Fibroblast of skin of scalp (primary cell): ENCODE measurements at regions not wholly inside any gene's neighbourhood (a gene's known extent, or its start where the extent isn't known, plus 50 kb on each side); places are given as distances from the start of the nearest gene placed in this dataset.

Source experiments
- DNase-seq: peaks from one replicate; pipeline ENCODE4 v3.0.0-alpha.2; 2013

- DNase-seq, result peak; percentile 11
Measured at GRCh38 chr16:76913046-76913445, 277.9 kb upstream of the MON1B start.

- no peak for DNase-seq
Measured at GRCh38 chr16:76926042-76926441, 264.9 kb upstream of the MON1B start.

- no peak for DNase-seq
Measured at GRCh38 chr16:76926595-76926994, 264.4 kb upstream of the MON1B start.

GRCh38 chr16:76931186-76931585 lies 259.8 kb upstream of the MON1B start:
- peak; percentile 35 for DNase-seq

- peak; percentile 18 for DNase-seq
Measured at GRCh38 chr16:76932541-76933211, 258.3 kb upstream of the MON1B start.

GRCh38 chr16:76940251-76940650 lies 250.7 kb upstream of the MON1B start:
- no peak for DNase-seq

GRCh38 chr16:76941113-76941512 lies 249.9 kb upstream of the MON1B start:
- DNase-seq, result no peak

- no peak for DNase-seq
Measured at GRCh38 chr16:76942089-76942488, 248.9 kb upstream of the MON1B start.

- no peak for DNase-seq
Measured at GRCh38 chr16:76943921-76944320, 247.1 kb upstream of the MON1B start.

- peak; percentile 60 for DNase-seq
Measured at GRCh38 chr16:76946879-76947278, 244.1 kb upstream of the MON1B start.

GRCh38 chr16:76947749-76948148 lies 243.2 kb upstream of the MON1B start:
- DNase-seq, result no peak

GRCh38 chr16:76955629-76956028 lies 235.4 kb upstream of the MON1B start:
- no peak for DNase-seq

- DNase-seq, result no peak
Measured at GRCh38 chr16:76956394-76956793, 234.6 kb upstream of the MON1B start.

- DNase-seq, result no peak
Measured at GRCh38 chr16:76956841-76957240, 234.1 kb upstream of the MON1B start.

GRCh38 chr16:76959166-76959565 lies 231.8 kb upstream of the MON1B start:
- DNase-seq, result no peak

GRCh38 chr16:76963614-76964315 lies 227.2 kb upstream of the MON1B start:
- no peak for DNase-seq

GRCh38 chr16:76964464-76965154 lies 226.4 kb upstream of the MON1B start:
- DNase-seq, result no peak

- peak; percentile 2 for DNase-seq
Measured at GRCh38 chr16:76970087-76970744, 220.8 kb upstream of the MON1B start.

- DNase-seq, result no peak
Measured at GRCh38 chr16:76970745-76971099, 220.3 kb upstream of the MON1B start.

- DNase-seq, result no peak
Measured at GRCh38 chr16:76976101-76976500, 214.9 kb upstream of the MON1B start.

- DNase-seq, result no peak
Measured at GRCh38 chr16:76976756-76977155, 214.2 kb upstream of the MON1B start.

GRCh38 chr16:76984196-76984595 lies 206.8 kb upstream of the MON1B start:
- DNase-seq, result no peak

- no peak for DNase-seq
Measured at GRCh38 chr16:76985392-76986045, 205.5 kb upstream of the MON1B start.
